ENCODE measurements at regions not wholly inside any gene's neighbourhood (a gene's known extent, or its start where the extent isn't known, plus 50 kb on each side); places are given as distances from the start of the nearest gene placed in this dataset.
"Not testable (repeated sequence)": the region's sequence is repeated elsewhere in the genome, so short reads cannot be mapped to it uniquely, and the experiment has no call there.

- not testable (repeated sequence) for DNase-seq (ENCODE audit: low read depth)
These were observed 473.3 kb downstream of the SPATA31A6 start for GRCh38 chr9:42656789-42657188.

- not testable (repeated sequence) for DNase-seq (ENCODE audit: low read depth)
These were observed 474.0 kb downstream of the SPATA31A6 start for GRCh38 chr9:42657496-42657895.

- not testable (repeated sequence) for DNase-seq (ENCODE audit: low read depth)
These were observed 513.7 kb downstream of the SPATA31A6 start for GRCh38 chr9:42697146-42697545.

- not testable (repeated sequence) for DNase-seq (ENCODE audit: low read depth)
These were observed 519.4 kb downstream of the SPATA31A6 start for GRCh38 chr9:42702890-42703289.

GRCh38 chr9:42724841-42725835, 541.7 kb downstream of the SPATA31A6 start:
- DNase-seq (ENCODE audit: low read depth): peak; percentile 13

- peak; percentile 41 for DNase-seq (ENCODE audit: low read depth)
These were observed 559.8 kb downstream of the SPATA31A6 start for GRCh38 chr9:42743030-42743814.

- DNase-seq (ENCODE audit: low read depth): not testable (repeated sequence)
These were observed 573.8 kb downstream of the SPATA31A6 start for GRCh38 chr9:42757251-42757650.

GRCh38 chr9:42759320-42759719, 575.9 kb downstream of the SPATA31A6 start:
- DNase-seq (ENCODE audit: low read depth): not testable (repeated sequence)

GRCh38 chr9:42782201-42782600, 598.7 kb downstream of the SPATA31A6 start:
- DNase-seq (ENCODE audit: low read depth): not testable (repeated sequence)

GRCh38 chr9:42792725-42793124, 609.3 kb downstream of the SPATA31A6 start:
- not testable (repeated sequence) for DNase-seq (ENCODE audit: low read depth)

GRCh38 chr9:42798571-42798970, 615.1 kb downstream of the SPATA31A6 start:
- not testable (repeated sequence) for DNase-seq (ENCODE audit: low read depth)

GRCh38 chr9:42802716-42803115, 619.3 kb downstream of the SPATA31A6 start:
- DNase-seq (ENCODE audit: low read depth): not testable (repeated sequence)

GRCh38 chr9:42806674-42807073, 623.2 kb downstream of the SPATA31A6 start:
- not testable (repeated sequence) for DNase-seq (ENCODE audit: low read depth)

GRCh38 chr9:42821468-42821867, 638.0 kb downstream of the SPATA31A6 start:
- DNase-seq (ENCODE audit: low read depth): not testable (repeated sequence)

- DNase-seq (ENCODE audit: low read depth): not testable (repeated sequence)
These were observed 664.7 kb downstream of the SPATA31A6 start for GRCh38 chr9:42848156-42848555.

- DNase-seq (ENCODE audit: low read depth): not testable (repeated sequence)
These were observed 667.6 kb downstream of the SPATA31A6 start for GRCh38 chr9:42850896-42851693.

- DNase-seq (ENCODE audit: low read depth): not testable (repeated sequence)
These were observed 668.2 kb downstream of the SPATA31A6 start for GRCh38 chr9:42851701-42852100.

- DNase-seq (ENCODE audit: low read depth): not testable (repeated sequence)
These were observed 668.9 kb downstream of the SPATA31A6 start for GRCh38 chr9:42852133-42852930.

- DNase-seq (ENCODE audit: low read depth): not testable (repeated sequence)
These were observed 676.7 kb downstream of the SPATA31A6 start for GRCh38 chr9:42860133-42860532.

GRCh38 chr9:42862465-42862864, 679.0 kb downstream of the SPATA31A6 start:
- not testable (repeated sequence) for DNase-seq (ENCODE audit: low read depth)

All from T follicular helper cell (primary cell).